SH-SY5Y (cell line): ENCODE measurements at regions not wholly inside any gene's neighbourhood (a gene's known extent, or its start where the extent isn't known, plus 50 kb on each side); places are given as distances from the start of the nearest gene placed in this dataset.

Experiments
- GATA2 ChIP-seq: IDR thresholded peaks from 2 replicates; pipeline ENCODE4 v1.6.1; 2011; ENCODE audit warnings: mild to moderate bottlenecking, low read depth, low read length
- GATA3 ChIP-seq: IDR thresholded peaks from 2 replicates; pipeline ENCODE4 v1.6.1; 2011; ENCODE audit warnings: low read depth, mild to moderate bottlenecking, low read length, moderate library complexity

GRCh38 chr1:80375662-80376061, 1369.1 kb upstream of the ADGRL4 start:
- TF ChIP-seq GATA2 (no peak), GATA3 (no peak)
